ENCODE measurements at regions not wholly inside any gene's neighbourhood (a gene's known extent, or its start where the extent isn't known, plus 50 kb on each side); places are given as distances from the start of the nearest gene placed in this dataset.
A peak's percentile ranks its signal among the peaks of the same experiment; 100 is the strongest.

GRCh38 chr5:13358342-13358741 lies 586.1 kb downstream of the DNAH5 start:
- Histone ChIP-seq H3K27me3 (ENCODE audit: control insufficient read depth, insufficient read depth, low read length) (no peaks in the 10 kb centered on the region), H3K9me3 (ENCODE audit: control insufficient read depth in 2 of 2, low read length in 2 of 2) (no peaks in the 10 kb centered on the region), H3K27ac (ENCODE audit: insufficient read depth, low read length, poor library complexity, severe bottlenecking) (no peak overlapping the region), H3K4me3 (ENCODE audit: low read depth, low read length) (no peak overlapping the region), H3K36me3 (ENCODE audit: control insufficient read depth, insufficient read depth, low read length) (no peaks in the 10 kb centered on the region), H3K4me1 (ENCODE audit: control insufficient read depth, insufficient read depth, low read length, poor library complexity, severe bottlenecking) (no peaks in the 10 kb centered on the region)
- Mint-ChIP-seq H3K27ac (no peak overlapping the region), H3K9me3 (peaks cover 2 to 27% (median 8%) of the 10 kb centered on the region in 7 donors), H3K36me3 (no peaks in the 10 kb centered on the region), H3K27me3 (no peaks in the 10 kb centered on the region), H3K4me3 (no peak overlapping the region), H3K4me1 (no peaks in the 10 kb centered on the region)
- no peak for ATAC-seq (ENCODE audit: low read depth in 2 of 2)
- no peak for DNase-seq

GRCh38 chr5:13357929-13358328 lies 586.6 kb downstream of the DNAH5 start:
- H3K4me3 ChIP-seq (ENCODE audit: low read depth, low read length): no peak overlapping the region
- H3K4me3 Mint-ChIP-seq: no peak overlapping the region
- H3K4me1 Mint-ChIP-seq: no peaks in the 10 kb centered on the region

GRCh38 chr5:13356226-13356625 lies 588.3 kb downstream of the DNAH5 start:
- no peak for ATAC-seq (ENCODE audit: low read depth in 2 of 2)

More at GRCh38 chr5:13357929-13358328, 586.6 kb downstream of the DNAH5 start:
- no peaks in the 10 kb centered on the region for H3K36me3 Mint-ChIP-seq
- no peak overlapping the region for H3K27ac Mint-ChIP-seq
- Histone ChIP-seq H3K9me3 (ENCODE audit: control insufficient read depth in 2 of 2, low read length in 2 of 2) (no peaks in the 10 kb centered on the region), H3K36me3 (ENCODE audit: control insufficient read depth, insufficient read depth, low read length) (no peaks in the 10 kb centered on the region), H3K4me1 (ENCODE audit: control insufficient read depth, insufficient read depth, low read length, poor library complexity, severe bottlenecking) (no peaks in the 10 kb centered on the region), H3K27me3 (ENCODE audit: control insufficient read depth, insufficient read depth, low read length) (no peaks in the 10 kb centered on the region), H3K27ac (ENCODE audit: insufficient read depth, low read length, poor library complexity, severe bottlenecking) (no peak overlapping the region)
- DNase-seq: no peak
- no peak for ATAC-seq (ENCODE audit: low read depth in 2 of 2)
- no peaks in the 10 kb centered on the region for H3K27me3 Mint-ChIP-seq
- H3K9me3 Mint-ChIP-seq: peaks cover 2 to 27% (median 8%) of the 10 kb centered on the region in 7 donors

DNA sequence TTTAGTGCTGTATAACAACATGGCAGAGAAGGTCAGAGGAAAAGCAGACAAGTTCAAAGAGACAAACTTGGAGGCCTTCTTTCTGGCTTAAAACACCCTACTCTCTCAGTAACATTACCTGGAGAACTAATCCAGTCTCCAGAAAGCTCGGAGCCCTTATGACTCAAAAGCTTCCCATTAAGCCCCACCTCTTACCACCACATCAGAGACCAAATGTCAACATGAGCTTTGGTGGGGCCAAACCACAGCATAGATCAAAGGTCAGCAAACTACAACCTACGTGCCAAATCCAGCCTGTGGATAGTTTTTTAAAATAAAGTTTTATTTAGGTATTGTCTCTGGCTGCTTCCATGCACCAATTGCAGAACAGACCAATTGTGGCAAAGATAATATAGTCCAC lies 589.9 kb downstream of the DNAH5 start:
- H3K36me3 Mint-ChIP-seq: no peaks in the 10 kb centered on the region
- no peak for ATAC-seq (ENCODE audit: low read depth in 2 of 2)
- H3K9me3 Mint-ChIP-seq: peaks cover 1 to 15% (median 8%) of the 10 kb centered on the region in 7 donors
- Histone ChIP-seq H3K4me3 (ENCODE audit: low read depth, low read length) (no peak overlapping the region), H3K9me3 (ENCODE audit: control insufficient read depth in 2 of 2, low read length in 2 of 2) (no peaks in the 10 kb centered on the region), H3K27me3 (ENCODE audit: control insufficient read depth, insufficient read depth, low read length) (no peaks in the 10 kb centered on the region), H3K4me1 (ENCODE audit: control insufficient read depth, insufficient read depth, low read length, poor library complexity, severe bottlenecking) (no peaks in the 10 kb centered on the region), H3K36me3 (ENCODE audit: control insufficient read depth, insufficient read depth, low read length) (no peaks in the 10 kb centered on the region), H3K27ac (ENCODE audit: insufficient read depth, low read length, poor library complexity, severe bottlenecking) (no peak overlapping the region)
- H3K4me3 Mint-ChIP-seq: no peak overlapping the region
- DNase-seq: no peak
- H3K27me3 Mint-ChIP-seq: no peaks in the 10 kb centered on the region
- H3K4me1 Mint-ChIP-seq: no peaks in the 10 kb centered on the region
- no peak overlapping the region for H3K27ac Mint-ChIP-seq

More at GRCh38 chr5:13356226-13356625, 588.3 kb downstream of the DNAH5 start:
- Mint-ChIP-seq H3K9me3 (peaks cover 2 to 23% (median 7%) of the 10 kb centered on the region in 7 donors), H3K27me3 (no peaks in the 10 kb centered on the region), H3K4me1 (no peaks in the 10 kb centered on the region), H3K27ac (no peak overlapping the region), H3K4me3 (no peak overlapping the region), H3K36me3 (no peaks in the 10 kb centered on the region)
- H3K9me3 ChIP-seq (ENCODE audit: control insufficient read depth in 2 of 2, low read length in 2 of 2): no peaks in the 10 kb centered on the region
- H3K4me1 ChIP-seq (ENCODE audit: control insufficient read depth, insufficient read depth, low read length, poor library complexity, severe bottlenecking): no peaks in the 10 kb centered on the region
- no peaks in the 10 kb centered on the region for H3K27me3 ChIP-seq (ENCODE audit: control insufficient read depth, insufficient read depth, low read length)
- no peak overlapping the region for H3K4me3 ChIP-seq (ENCODE audit: low read depth, low read length)
- H3K36me3 ChIP-seq (ENCODE audit: control insufficient read depth, insufficient read depth, low read length): no peaks in the 10 kb centered on the region
- DNase-seq: no peak
- no peak overlapping the region for H3K27ac ChIP-seq (ENCODE audit: insufficient read depth, low read length, poor library complexity, severe bottlenecking)

- Mint-ChIP-seq H3K4me3 (no peak overlapping the region), H3K27me3 (no peaks in the 10 kb centered on the region), H3K9me3 (peaks cover 1 to 15% (median 9%) of the 10 kb centered on the region in 7 donors), H3K27ac (no peak overlapping the region), H3K4me1 (no peaks in the 10 kb centered on the region), H3K36me3 (no peaks in the 10 kb centered on the region)
- H3K4me1 ChIP-seq (ENCODE audit: control insufficient read depth, insufficient read depth, low read length, poor library complexity, severe bottlenecking): no peaks in the 10 kb centered on the region
- H3K27ac ChIP-seq (ENCODE audit: insufficient read depth, low read length, poor library complexity, severe bottlenecking): no peak overlapping the region
- ATAC-seq (ENCODE audit: low read depth in 2 of 2) (no peak), DNase-seq (no peak)
- no peaks in the 10 kb centered on the region for H3K9me3 ChIP-seq (ENCODE audit: control insufficient read depth in 2 of 2, low read length in 2 of 2)
- H3K27me3 ChIP-seq (ENCODE audit: control insufficient read depth, insufficient read depth, low read length): no peaks in the 10 kb centered on the region
- no peak overlapping the region for H3K4me3 ChIP-seq (ENCODE audit: low read depth, low read length)
- H3K36me3 ChIP-seq (ENCODE audit: control insufficient read depth, insufficient read depth, low read length): no peaks in the 10 kb centered on the region
Measured at GRCh38 chr5:13350767-13351166, 593.7 kb downstream of the DNAH5 start.

GRCh38 chr5:13348568-13348967 lies 595.9 kb downstream of the DNAH5 start:
- H3K4me3 Mint-ChIP-seq: no peak overlapping the region
- H3K9me3 Mint-ChIP-seq: peaks cover 0 to 14% (median 6%) of the 10 kb centered on the region in 7 donors
- H3K27ac Mint-ChIP-seq: no peak overlapping the region
- H3K4me1 Mint-ChIP-seq: no peaks in the 10 kb centered on the region
- Histone ChIP-seq H3K4me1 (ENCODE audit: control insufficient read depth, insufficient read depth, low read length, poor library complexity, severe bottlenecking) (no peaks in the 10 kb centered on the region), H3K36me3 (ENCODE audit: control insufficient read depth, insufficient read depth, low read length) (no peaks in the 10 kb centered on the region), H3K9me3 (ENCODE audit: control insufficient read depth in 2 of 2, low read length in 2 of 2) (no peaks in the 10 kb centered on the region), H3K27ac (ENCODE audit: insufficient read depth, low read length, poor library complexity, severe bottlenecking) (no peak overlapping the region), H3K27me3 (ENCODE audit: control insufficient read depth, insufficient read depth, low read length) (no peaks in the 10 kb centered on the region), H3K4me3 (ENCODE audit: low read depth, low read length) (no peak overlapping the region)
- no peak for DNase-seq
- ATAC-seq (ENCODE audit: low read depth in 2 of 2): no peak
- H3K36me3 Mint-ChIP-seq: no peaks in the 10 kb centered on the region
- no peaks in the 10 kb centered on the region for H3K27me3 Mint-ChIP-seq

DNA sequence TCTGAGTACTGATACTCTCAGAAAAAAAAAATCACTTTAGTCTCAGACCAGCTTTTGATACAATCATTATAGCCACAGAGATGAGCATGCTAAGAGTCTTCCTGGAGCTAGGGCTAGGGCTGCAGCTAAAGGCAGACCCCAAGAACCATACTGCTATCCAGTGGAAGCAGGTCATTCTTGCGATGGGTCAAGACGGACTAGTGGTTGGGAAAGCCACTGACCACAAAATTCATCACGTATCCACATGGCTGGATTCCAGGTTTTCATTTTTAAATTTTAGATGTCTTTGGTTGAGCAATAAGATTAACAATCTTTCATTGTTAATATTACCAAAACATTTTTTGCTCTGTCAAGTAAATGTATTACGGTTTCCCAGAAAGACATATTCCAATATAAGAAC lies 598.1 kb downstream of the DNAH5 start:
- Mint-ChIP-seq H3K27me3 (no peaks in the 10 kb centered on the region), H3K36me3 (no peaks in the 10 kb centered on the region), H3K4me1 (no peaks in the 10 kb centered on the region), H3K9me3 (peaks cover 0 to 24% (median 6%) of the 10 kb centered on the region in 7 donors), H3K4me3 (no peak overlapping the region), H3K27ac (no peak overlapping the region)
- peaks cover 0 to 7% of the 10 kb centered on the region in 2 experiments for H3K9me3 ChIP-seq (ENCODE audit: control insufficient read depth in 2 of 2, low read length in 2 of 2)
- H3K27ac ChIP-seq (ENCODE audit: insufficient read depth, low read length, poor library complexity, severe bottlenecking): no peak overlapping the region
- no peaks in the 10 kb centered on the region for H3K36me3 ChIP-seq (ENCODE audit: control insufficient read depth, insufficient read depth, low read length)
- no peaks in the 10 kb centered on the region for H3K27me3 ChIP-seq (ENCODE audit: control insufficient read depth, insufficient read depth, low read length)
- no peak for ATAC-seq (ENCODE audit: low read depth in 2 of 2)
- no peaks in the 10 kb centered on the region for H3K4me1 ChIP-seq (ENCODE audit: control insufficient read depth, insufficient read depth, low read length, poor library complexity, severe bottlenecking)
- no peak for DNase-seq
- no peak overlapping the region for H3K4me3 ChIP-seq (ENCODE audit: low read depth, low read length)

GRCh38 chr5:13339093-13339492 lies 605.4 kb downstream of the DNAH5 start:
- H3K36me3 ChIP-seq (ENCODE audit: control insufficient read depth, insufficient read depth, low read length): no peaks in the 10 kb centered on the region
- ATAC-seq (ENCODE audit: low read depth in 2 of 2) (no peak), DNase-seq (no peak)
- H3K27me3 ChIP-seq (ENCODE audit: control insufficient read depth, insufficient read depth, low read length): no peaks in the 10 kb centered on the region
- H3K9me3 Mint-ChIP-seq: peaks cover 2 to 34% (median 14%) of the 10 kb centered on the region in 7 donors
- no peaks in the 10 kb centered on the region for H3K36me3 Mint-ChIP-seq
- no peaks in the 10 kb centered on the region for H3K27me3 Mint-ChIP-seq
- no peak overlapping the region for H3K27ac ChIP-seq (ENCODE audit: insufficient read depth, low read length, poor library complexity, severe bottlenecking)
- H3K4me1 ChIP-seq (ENCODE audit: control insufficient read depth, insufficient read depth, low read length, poor library complexity, severe bottlenecking): no peaks in the 10 kb centered on the region
- peak overlapping the region in 1 of 3 donors; percentile 63 for H3K27ac Mint-ChIP-seq
- H3K4me1 Mint-ChIP-seq: no peaks in the 10 kb centered on the region
- H3K9me3 ChIP-seq (ENCODE audit: control insufficient read depth in 2 of 2, low read length in 2 of 2): peaks cover 0 to 7% of the 10 kb centered on the region in 2 experiments
- no peak overlapping the region for H3K4me3 Mint-ChIP-seq
- no peak overlapping the region for H3K4me3 ChIP-seq (ENCODE audit: low read depth, low read length)
